GM18870 (cell line): ENCODE measurements at regions not wholly inside any gene's neighbourhood (a gene's known extent, or its start where the extent isn't known, plus 50 kb on each side); places are given as distances from the start of the nearest gene placed in this dataset.

Source experiments
- ATAC-seq: cut with Tn5 transposase; IDR thresholded peaks from one replicate; pipeline ENCODE4 v1.9.1; 2021; ENCODE audit warnings: moderate library complexity; ENCODE audit not compliant: unreplicated experiment

GRCh38 chr6:137772541-137773250, 94.4 kb upstream of the TNFAIP3 start:
- no peak for ATAC-seq

GRCh38 chr6:137775227-137775626, 91.8 kb upstream of the TNFAIP3 start:
- ATAC-seq = no peak

GRCh38 chr6:137775720-137776119, 91.3 kb upstream of the TNFAIP3 start:
- no peak for ATAC-seq

- ATAC-seq = no peak
These were observed 90.8 kb upstream of the TNFAIP3 start for GRCh38 chr6:137776256-137776655.

GRCh38 chr6:137776786-137777686, 90.0 kb upstream of the TNFAIP3 start:
- no peak for ATAC-seq

GRCh38 chr6:137777687-137778075, 89.4 kb upstream of the TNFAIP3 start:
- no peak for ATAC-seq

GRCh38 chr6:137779982-137780381, 87.1 kb upstream of the TNFAIP3 start:
- ATAC-seq = no peak

GRCh38 chr6:137780447-137781034, 86.5 kb upstream of the TNFAIP3 start:
- ATAC-seq = no peak

- no peak for ATAC-seq
These were observed 85.4 kb upstream of the TNFAIP3 start for GRCh38 chr6:137781639-137782038.

GRCh38 chr6:137782166-137783039, 84.7 kb upstream of the TNFAIP3 start:
- no peak for ATAC-seq

GRCh38 chr6:137783710-137784109, 83.3 kb upstream of the TNFAIP3 start:
- ATAC-seq = no peak

- ATAC-seq = no peak
These were observed 82.5 kb upstream of the TNFAIP3 start for GRCh38 chr6:137784583-137784982.

- ATAC-seq = no peak
These were observed 80.0 kb upstream of the TNFAIP3 start for GRCh38 chr6:137787016-137787415.

- ATAC-seq = no peak
These were observed 78.8 kb upstream of the TNFAIP3 start for GRCh38 chr6:137788248-137788647.

GRCh38 chr6:137791281-137792159, 75.5 kb upstream of the TNFAIP3 start:
- no peak for ATAC-seq

GRCh38 chr6:137792160-137793033, 74.7 kb upstream of the TNFAIP3 start:
- ATAC-seq = no peak

GRCh38 chr6:137793805-137794515, 73.1 kb upstream of the TNFAIP3 start:
- ATAC-seq = no peak

- no peak for ATAC-seq
These were observed 72.4 kb upstream of the TNFAIP3 start for GRCh38 chr6:137794516-137795201.
